HPDE6-E6E7 (cell line): ENCODE measurements at regions not wholly inside any gene's neighbourhood (a gene's known extent, or its start where the extent isn't known, plus 50 kb on each side); places are given as distances from the start of the nearest gene placed in this dataset.

Experiments used
- DNase-seq: peaks from one replicate; pipeline ENCODE4 v3.0.0; 2011; ENCODE audit warnings: missing footprints; ENCODE audit errors: extremely low spot score

- no peak for DNase-seq
Measured at GRCh38 chr10:2459713-2460112, 607.6 kb upstream of the PFKP start.

- DNase-seq: no peak
Measured at GRCh38 chr10:2456834-2457233, 610.5 kb upstream of the PFKP start.

- no peak for DNase-seq
Measured at GRCh38 chr10:2445370-2445769, 622.0 kb upstream of the PFKP start.

- no peak for DNase-seq
Measured at GRCh38 chr10:2439983-2440382, 627.4 kb upstream of the PFKP start.

GRCh38 chr10:2439000-2439399 is 628.3 kb upstream of the PFKP start:
- DNase-seq: no peak

- DNase-seq: no peak
Measured at GRCh38 chr10:2438248-2438939, 629.0 kb upstream of the PFKP start.

GRCh38 chr10:2436933-2437332 is 630.4 kb upstream of the PFKP start:
- DNase-seq: no peak

GRCh38 chr10:2431961-2432360 is 635.4 kb upstream of the PFKP start:
- no peak for DNase-seq

- no peak for DNase-seq
Measured at GRCh38 chr10:2427412-2427811, 639.9 kb upstream of the PFKP start.

- DNase-seq: no peak
Measured at GRCh38 chr10:2425320-2425719, 642.0 kb upstream of the PFKP start.

- no peak for DNase-seq
Measured at GRCh38 chr10:2414562-2414961, 652.8 kb upstream of the PFKP start.

- DNase-seq: no peak
Measured at GRCh38 chr10:2414039-2414438, 653.3 kb upstream of the PFKP start.

- no peak for DNase-seq
Measured at GRCh38 chr10:2410049-2410448, 657.3 kb upstream of the PFKP start.

GRCh38 chr10:2401459-2401858 is 664.1 kb upstream of the ADARB2 start:
- DNase-seq: no peak

- no peak for DNase-seq
Measured at GRCh38 chr10:2399482-2399881, 662.2 kb upstream of the ADARB2 start.

- no peak for DNase-seq
Measured at GRCh38 chr10:2392145-2392812, 655.0 kb upstream of the ADARB2 start.

GRCh38 chr10:2387672-2388071 is 650.3 kb upstream of the ADARB2 start:
- no peak for DNase-seq

GRCh38 chr10:2387261-2387660 is 649.9 kb upstream of the ADARB2 start:
- no peak for DNase-seq

GRCh38 chr10:2380218-2380617 is 642.9 kb upstream of the ADARB2 start:
- DNase-seq: no peak

GRCh38 chr10:2367083-2367482 is 629.8 kb upstream of the ADARB2 start:
- no peak for DNase-seq

GRCh38 chr10:2366264-2366931 is 629.1 kb upstream of the ADARB2 start:
- DNase-seq: no peak

GRCh38 chr10:2362331-2362730 is 625.0 kb upstream of the ADARB2 start:
- no peak for DNase-seq

GRCh38 chr10:2358586-2358985 is 621.3 kb upstream of the ADARB2 start:
- no peak for DNase-seq
